ENCODE measurements at regions not wholly inside any gene's neighbourhood (a gene's known extent, or its start where the extent isn't known, plus 50 kb on each side); places are given as distances from the start of the nearest gene placed in this dataset.

GRCh38 chr3:193808317-193808716 is 215.3 kb downstream of the OPA1 start:
- no peak overlapping the region for H3K56ac ChIP-seq (replicated peaks; ENCODE audit: insufficient read length, low read depth, low read length)
- H3K36me3 ChIP-seq (ENCODE audit: control insufficient read depth in 2 of 4, insufficient read depth in 4 of 4, low read length in 3 of 4), result no peaks in the 10 kb centered on the region
- 93% methylated on average over 8 of the region's 8 CpGs; no CpG with 5 or more reads in 1 of the 2 experiments for WGBS, 2 experiments (ENCODE audit: extremely low coverage in 1 of 2, insufficient coverage in 1 of 2, insufficient read length in 1 of 2, insufficient replicate concordance in 2 of 2, low coverage in 1 of 2, low lambda C conversion rate in 2 of 2, missing lambda C conversion rate in 1 of 2)
- no peak overlapping the region for H2BK12ac ChIP-seq (ENCODE audit: low read depth, low read length)
- ChIA-PET CTCF (ENCODE audit: partially characterized antibody) (interaction anchor here (0.7 to 1.8 kb wide), 6 partner anchors 8 to 522 kb away, joined by 3 to 5 read pairs (median 4); no protein-coding TSS in a partner anchor), POLR2A (ENCODE audit: partially characterized antibody) (interaction anchor here (1.0 to 1.6 kb wide), 2 partner anchors 26 to 332 kb away, joined by 4 read pairs; no protein-coding TSS in a partner anchor)
- no peak overlapping the region for H3K23ac ChIP-seq (ENCODE audit: insufficient read length)
- DNase-seq (ENCODE audit: low read depth in 1 of 2, low spot score in 2 of 2) (no peak), FAIRE-seq (no peak)
- H4K20me1 ChIP-seq (replicated peaks in 1 of 2; ENCODE audit: control insufficient read depth in 1 of 2, insufficient read depth in 2 of 2, low read length in 2 of 2), result no peaks in the 10 kb centered on the region
- H4K8ac ChIP-seq (ENCODE audit: extremely low read depth, insufficient read depth, low read length), result no peak overlapping the region
- peak overlapping the region; percentile 22 for H4K91ac ChIP-seq (replicated peaks; ENCODE audit: insufficient read length, low read length)
- peaks cover 16 to 32% (median 29%) of the 10 kb centered on the region in 4 experiments for H3K4me1 ChIP-seq (replicated peaks in 1 of 4; ENCODE audit: control insufficient read depth in 3 of 4, insufficient read depth in 4 of 4, low read length in 3 of 4)
- no peaks in the 10 kb centered on the region for H3K9me3 ChIP-seq (ENCODE audit: insufficient read depth in 2 of 2, low read depth in 1 of 2, low read length in 1 of 2)
- no peak overlapping the region; the same call in 1 of the 2 replicates for H2BK5ac ChIP-seq (ENCODE audit: low read depth, low read length)
- no peak overlapping the region for H4K5ac ChIP-seq (ENCODE audit: insufficient read length, low read depth, low read length)
- no peak overlapping the region for H2AK5ac ChIP-seq (ENCODE audit: low read depth, low read length)
- no peak overlapping the region for H2AFZ ChIP-seq (ENCODE audit: low read length)
- H3K18ac ChIP-seq (ENCODE audit: extremely low read depth, low read length), result peak overlapping the region; percentile 53
- no peak overlapping the region for H2BK120ac ChIP-seq (replicated peaks; ENCODE audit: low read depth, low read length)
- no peak overlapping the region for H2BK15ac ChIP-seq (ENCODE audit: low read length)
- H3K27me3 ChIP-seq (replicated peaks in 1 of 4; ENCODE audit: control insufficient read depth in 3 of 4, extremely low read depth in 1 of 4, insufficient read depth in 3 of 4, low read length in 3 of 4), result no peaks in the 10 kb centered on the region; a peak in 1 of 7 replicates
- no peak overlapping the region for H3K4me2 ChIP-seq (ENCODE audit: insufficient read depth in 1 of 2, low read depth in 2 of 2, low read length in 2 of 2)
- H3K23me2 ChIP-seq (ENCODE audit: low read depth, low read length), result no peaks in the 10 kb centered on the region
- H3K27ac ChIP-seq (ENCODE audit: low read depth, low read length), result no peak overlapping the region
- H2BK20ac ChIP-seq (ENCODE audit: low read length), result peak overlapping the region; percentile 36; the same call in 1 of the 2 replicates
- H3K4me3 ChIP-seq (ENCODE audit: extremely low read depth in 1 of 4, insufficient read depth in 2 of 4, low read depth in 3 of 4, low read length in 4 of 4), result no peak overlapping the region
- no peak overlapping the region for H3K9ac ChIP-seq (replicated peaks in 1 of 4; ENCODE audit: extremely low read depth in 1 of 4, low read depth in 3 of 4, low read length in 3 of 4)
- no peak overlapping the region for H3K4ac ChIP-seq (replicated peaks; ENCODE audit: insufficient read length, low read depth, low read length)
- H3K79me1 ChIP-seq (ENCODE audit: low read depth, low read length), result no peaks in the 10 kb centered on the region
- H3K14ac ChIP-seq (ENCODE audit: insufficient read length), result no peak overlapping the region
- no peaks in the 10 kb centered on the region for H3K79me2 ChIP-seq (ENCODE audit: control insufficient read depth in 1 of 2, insufficient read depth in 2 of 2, low read length in 2 of 2)
- TF ChIP-seq SP2 (IDR thresholded peaks at IDR 0.05; ENCODE audit: low read length) (no peak), BACH1 (IDR thresholded peaks at IDR 0.05; ENCODE audit: low read length) (no peak), KDM1A (IDR thresholded peaks at IDR 0.05; ENCODE audit: borderline replicate concordance, low read length) (no peak), RNF2 (IDR thresholded peaks at IDR 0.05; ENCODE audit: borderline replicate concordance, low read depth, low read length, missing control alignments, poor library complexity, severe bottlenecking) (no peak), RBBP5 (IDR thresholded peaks at IDR 0.05; ENCODE audit: borderline replicate concordance, low read depth, low read length) (no peak), SP1 (IDR thresholded peaks at IDR 0.05; ENCODE audit: low read depth, low read length) (no peak), POLR2AphosphoS5 (IDR thresholded peaks at IDR 0.05; ENCODE audit: low read depth, low read length) (no peak), ASH2L (IDR thresholded peaks at IDR 0.05; ENCODE audit: low read length) (no peak), KDM5A (IDR thresholded peaks at IDR 0.05; ENCODE audit: low read length) (no peak), GABPA (IDR thresholded peaks at IDR 0.05; ENCODE audit: borderline replicate concordance, insufficient read depth, low read length) (no peak)
- TF ChIP-seq, protein P1, sequence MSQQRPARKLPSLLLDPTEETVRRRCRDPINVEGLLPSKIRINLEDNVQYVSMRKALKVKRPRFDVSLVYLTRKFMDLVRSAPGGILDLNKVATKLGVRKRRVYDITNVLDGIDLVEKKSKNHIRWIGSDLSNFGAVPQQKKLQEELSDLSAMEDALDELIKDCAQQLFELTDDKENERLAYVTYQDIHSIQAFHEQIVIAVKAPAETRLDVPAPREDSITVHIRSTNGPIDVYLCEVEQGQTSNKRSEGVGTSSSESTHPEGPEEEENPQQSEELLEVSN (IDR thresholded peaks at IDR 0.05), result no peak
- TF ChIP-seq, protein P2, sequence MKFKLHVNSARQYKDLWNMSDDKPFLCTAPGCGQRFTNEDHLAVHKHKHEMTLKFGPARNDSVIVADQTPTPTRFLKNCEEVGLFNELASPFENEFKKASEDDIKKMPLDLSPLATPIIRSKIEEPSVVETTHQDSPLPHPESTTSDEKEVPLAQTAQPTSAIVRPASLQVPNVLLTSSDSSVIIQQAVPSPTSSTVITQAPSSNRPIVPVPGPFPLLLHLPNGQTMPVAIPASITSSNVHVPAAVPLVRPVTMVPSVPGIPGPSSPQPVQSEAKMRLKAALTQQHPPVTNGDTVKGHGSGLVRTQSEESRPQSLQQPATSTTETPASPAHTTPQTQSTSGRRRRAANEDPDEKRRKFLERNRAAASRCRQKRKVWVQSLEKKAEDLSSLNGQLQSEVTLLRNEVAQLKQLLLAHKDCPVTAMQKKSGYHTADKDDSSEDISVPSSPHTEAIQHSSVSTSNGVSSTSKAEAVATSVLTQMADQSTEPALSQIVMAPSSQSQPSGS (IDR thresholded peaks at IDR 0.05; ENCODE audit: low read length), result no peak

All from H1 (cell line).